ENCODE measurements at regions not wholly inside any gene's neighbourhood (a gene's known extent, or its start where the extent isn't known, plus 50 kb on each side); places are given as distances from the start of the nearest gene placed in this dataset.

GRCh38 chr7:96407427-96407826 lies 85.5 kb upstream of the SLC25A13 start:
- ATAC-seq: peak; percentile 32; the same call in 1 of the 3 replicates
- TF ChIP-seq PATZ1 (CRISPR knock-in tag; IDR thresholded peaks at IDR 0.05; ENCODE audit: borderline replicate concordance) (no peak), ESRRG (CRISPR knock-in tag; IDR thresholded peaks at IDR 0.05) (no peak), ARNTL (CRISPR knock-in tag; IDR thresholded peaks at IDR 0.05; ENCODE audit: borderline replicate concordance, low read depth) (no peak), ZFP30 (CRISPR knock-in tag; IDR thresholded peaks at IDR 0.05) (no peak), GLIS3 (CRISPR knock-in tag; IDR thresholded peaks at IDR 0.05) (no peak)
- TF ChIP-seq, protein P1, sequence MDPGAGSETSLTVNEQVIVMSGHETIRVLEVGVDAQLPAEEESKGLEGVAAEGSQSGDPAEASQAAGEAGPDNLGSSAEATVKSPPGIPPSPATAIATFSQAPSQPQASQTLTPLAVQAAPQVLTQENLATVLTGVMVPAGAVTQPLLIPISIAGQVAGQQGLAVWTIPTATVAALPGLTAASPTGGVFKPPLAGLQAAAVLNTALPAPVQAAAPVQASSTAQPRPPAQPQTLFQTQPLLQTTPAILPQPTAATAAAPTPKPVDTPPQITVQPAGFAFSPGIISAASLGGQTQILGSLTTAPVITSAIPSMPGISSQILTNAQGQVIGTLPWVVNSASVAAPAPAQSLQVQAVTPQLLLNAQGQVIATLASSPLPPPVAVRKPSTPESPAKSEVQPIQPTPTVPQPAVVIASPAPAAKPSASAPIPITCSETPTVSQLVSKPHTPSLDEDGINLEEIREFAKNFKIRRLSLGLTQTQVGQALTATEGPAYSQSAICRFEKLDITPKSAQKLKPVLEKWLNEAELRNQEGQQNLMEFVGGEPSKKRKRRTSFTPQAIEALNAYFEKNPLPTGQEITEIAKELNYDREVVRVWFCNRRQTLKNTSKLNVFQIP (CRISPR knock-in tag; IDR thresholded peaks at IDR 0.05; ENCODE audit: borderline replicate concordance, low read depth): no peak

DNA sequence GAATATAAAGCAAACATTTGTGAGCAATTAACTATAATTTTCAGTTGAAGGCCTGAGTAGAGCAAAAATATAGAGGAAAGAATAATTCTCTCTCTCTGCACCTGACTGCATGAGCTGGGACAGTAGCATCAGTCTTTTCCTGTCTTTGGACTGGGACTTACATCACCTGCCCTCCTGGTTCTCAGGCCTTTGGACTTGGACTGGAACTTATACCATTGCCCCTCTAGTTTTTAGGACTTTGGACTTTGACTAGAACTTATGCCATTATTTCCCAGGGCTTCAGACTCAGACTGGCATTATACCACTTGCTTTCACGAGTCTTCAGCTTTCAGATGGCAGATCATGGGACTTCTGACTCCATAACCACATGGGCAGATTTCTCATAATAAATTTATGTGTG lies 81.0 kb upstream of the SLC25A13 start:
- ATAC-seq: no peak
- TF ChIP-seq, protein P2, sequence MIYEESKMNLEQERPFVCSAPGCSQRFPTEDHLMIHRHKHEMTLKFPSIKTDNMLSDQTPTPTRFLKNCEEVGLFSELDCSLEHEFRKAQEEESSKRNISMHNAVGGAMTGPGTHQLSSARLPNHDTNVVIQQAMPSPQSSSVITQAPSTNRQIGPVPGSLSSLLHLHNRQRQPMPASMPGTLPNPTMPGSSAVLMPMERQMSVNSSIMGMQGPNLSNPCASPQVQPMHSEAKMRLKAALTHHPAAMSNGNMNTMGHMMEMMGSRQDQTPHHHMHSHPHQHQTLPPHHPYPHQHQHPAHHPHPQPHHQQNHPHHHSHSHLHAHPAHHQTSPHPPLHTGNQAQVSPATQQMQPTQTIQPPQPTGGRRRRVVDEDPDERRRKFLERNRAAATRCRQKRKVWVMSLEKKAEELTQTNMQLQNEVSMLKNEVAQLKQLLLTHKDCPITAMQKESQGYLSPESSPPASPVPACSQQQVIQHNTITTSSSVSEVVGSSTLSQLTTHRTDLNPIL (CRISPR knock-in tag; IDR thresholded peaks at IDR 0.05; ENCODE audit: low read depth): no peak
- TF ChIP-seq PATZ1 (CRISPR knock-in tag; IDR thresholded peaks at IDR 0.05; ENCODE audit: borderline replicate concordance): no peak
- no peak for TF ChIP-seq PPARA (CRISPR knock-in tag; IDR thresholded peaks at IDR 0.05; ENCODE audit: borderline replicate concordance)
- TF ChIP-seq, protein P1 (CRISPR knock-in tag; IDR thresholded peaks at IDR 0.05; ENCODE audit: borderline replicate concordance, low read depth): no peak
- TF ChIP-seq ZNF70 (CRISPR knock-in tag; IDR thresholded peaks at IDR 0.05): no peak
- no peak for TF ChIP-seq ZNF8 (CRISPR knock-in tag; IDR thresholded peaks at IDR 0.05)

- TF ChIP-seq ISL1 (CRISPR knock-in tag; IDR thresholded peaks at IDR 0.05) (no peak), TSHZ2 (CRISPR knock-in tag; IDR thresholded peaks at IDR 0.05) (no peak), CSRNP3 (CRISPR knock-in tag; IDR thresholded peaks at IDR 0.05) (no peak), BACH2 (CRISPR knock-in tag; IDR thresholded peaks at IDR 0.05; ENCODE audit: borderline replicate concordance) (no peak), ZC3H10 (CRISPR knock-in tag; IDR thresholded peaks at IDR 0.05) (no peak), PATZ1 (CRISPR knock-in tag; IDR thresholded peaks at IDR 0.05; ENCODE audit: borderline replicate concordance) (no peak), TCF4 (CRISPR knock-in tag; IDR thresholded peaks at IDR 0.05; ENCODE audit: borderline replicate concordance) (no peak), ZFP30 (CRISPR knock-in tag; IDR thresholded peaks at IDR 0.05) (no peak)
- no peak for ATAC-seq
These were observed 79.3 kb upstream of the SLC25A13 start for GRCh38 chr7:96401200-96401599.
